Coronary artery (tissue), 2 donors: ENCODE measurements at regions not wholly inside any gene's neighbourhood (a gene's known extent, or its start where the extent isn't known, plus 50 kb on each side); places are given as distances from the start of the nearest gene placed in this dataset.
A peak's percentile ranks its signal among the peaks of the same experiment; 100 is the strongest.

ENCODE experiments used
- DNase-seq: peaks from one replicate; pipeline ENCODE4 v3.0.0-alpha.2; 2017; ENCODE audit warnings: low spot score
- H3K27ac ChIP-seq, 2 donors: fragments of 200-600 bp; sonication (generic); one replicate each; pipeline ENCODE4 v1.5.1; 2016 to 2019
- H3K4me3 ChIP-seq: fragments of 200-600 bp; sonication (generic); 2 replicates; pipeline ENCODE4 v1.5.1; 2016; ENCODE audit warnings: mild to moderate bottlenecking, moderate library complexity
- CTCF ChIP-seq: fragments of 200-600 bp; sonication (generic); IDR thresholded peaks from one replicate; pipeline ENCODE4 v1.5.1; 2019; ENCODE audit warnings: antibody characterized with exemption

DNA sequence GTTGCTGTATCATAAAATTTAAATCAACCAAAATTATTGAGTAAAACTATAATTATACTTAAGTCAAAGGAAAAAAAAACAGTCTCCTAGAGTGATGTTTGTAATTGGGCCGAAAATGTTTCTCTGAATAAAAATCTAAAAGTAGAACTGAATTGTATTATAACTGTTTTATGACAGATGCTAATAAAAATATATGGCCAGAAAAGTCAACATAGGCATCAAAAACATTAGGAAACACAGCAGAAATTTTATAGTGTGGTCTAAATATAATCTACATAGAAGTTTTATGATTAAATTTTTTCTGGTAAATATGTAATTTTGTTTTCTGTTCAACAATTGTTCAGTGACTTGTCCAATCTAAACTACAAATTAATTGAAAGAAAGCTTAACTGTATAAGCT lies 277.8 kb downstream of the ALX1 start:
- Histone ChIP-seq H3K27ac (no peak overlapping the region), H3K4me3 (no peak overlapping the region)
- no peak for TF ChIP-seq CTCF
- DNase-seq, result no peak

- no peak overlapping the region for H3K4me3 ChIP-seq
- TF ChIP-seq CTCF, result no peak
- no peak for DNase-seq
- no peak overlapping the region for H3K27ac ChIP-seq
Observed at GRCh38 chr12:85558684-85559083, 277.5 kb downstream of the RASSF9 start.

DNA sequence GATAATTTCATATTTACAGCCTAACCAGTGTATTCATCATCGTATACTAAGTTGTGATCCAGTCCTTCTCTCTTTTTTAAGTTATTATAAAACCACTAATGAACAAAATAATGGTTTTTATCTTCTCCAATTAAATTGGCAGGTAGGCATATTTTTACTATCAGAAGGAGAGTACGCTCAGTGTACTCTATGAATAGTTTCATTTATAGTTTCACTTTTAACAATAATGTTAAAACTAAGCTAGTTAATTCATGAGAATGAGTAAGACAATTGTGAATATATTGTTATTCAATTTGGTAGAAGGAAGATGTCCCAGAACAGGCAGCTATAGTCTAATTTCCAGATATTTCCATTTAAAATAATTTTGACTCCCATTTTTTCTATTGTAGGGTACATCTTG lies 277.1 kb downstream of the RASSF9 start:
- no peak overlapping the region for H3K27ac ChIP-seq
- DNase-seq, result no peak
- no peak for TF ChIP-seq CTCF
- H3K4me3 ChIP-seq, result peak overlapping the region; percentile 4

GRCh38 chr12:85559536-85559935 lies 276.7 kb downstream of the RASSF9 start:
- DNase-seq, result no peak
- H3K27ac ChIP-seq, result no peak overlapping the region
- no peak overlapping the region for H3K4me3 ChIP-seq
- no peak for TF ChIP-seq CTCF

DNA sequence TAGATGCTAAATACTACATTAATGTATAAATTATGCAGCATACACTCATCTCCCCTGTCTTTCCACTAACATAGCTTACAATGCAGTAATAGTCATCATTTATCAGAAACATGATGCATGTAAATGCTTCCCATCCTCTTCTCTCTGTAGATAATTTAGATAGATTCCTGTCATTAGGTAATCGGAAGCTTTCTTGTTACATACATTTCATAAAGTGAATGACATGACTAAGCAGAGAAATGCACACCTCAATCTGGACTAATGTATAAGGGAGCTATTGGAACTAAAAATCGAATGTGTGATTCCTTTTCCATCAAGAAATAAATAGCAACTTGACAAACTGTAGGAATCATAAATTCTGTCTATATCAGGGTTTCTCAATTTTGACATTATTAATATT lies 273.4 kb downstream of the RASSF9 start:
- TF ChIP-seq CTCF, result no peak
- DNase-seq, result no peak
- no peak overlapping the region for H3K27ac ChIP-seq
- no peak overlapping the region for H3K4me3 ChIP-seq

DNA sequence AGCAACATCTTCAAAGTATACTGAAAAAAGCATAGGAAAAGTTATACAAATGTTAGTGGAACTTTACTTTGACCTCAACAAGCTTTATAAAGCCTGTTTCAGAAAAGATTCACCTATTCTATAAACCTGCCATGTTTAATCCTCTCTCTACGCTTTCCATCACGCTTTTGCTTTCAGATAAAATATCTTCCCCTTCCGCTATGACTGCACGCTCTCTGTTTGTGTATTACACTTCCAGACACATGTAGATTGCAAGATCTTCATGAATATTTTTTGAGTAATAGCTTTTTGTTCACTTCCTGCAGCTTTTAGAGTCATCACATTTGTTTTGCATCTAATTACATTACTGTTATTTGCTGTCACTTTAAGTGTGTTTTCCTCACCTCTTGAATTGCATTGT lies 271.4 kb downstream of the RASSF9 start:
- Histone ChIP-seq H3K27ac (no peak overlapping the region), H3K4me3 (no peak overlapping the region)
- TF ChIP-seq CTCF, result no peak
- no peak for DNase-seq

DNA sequence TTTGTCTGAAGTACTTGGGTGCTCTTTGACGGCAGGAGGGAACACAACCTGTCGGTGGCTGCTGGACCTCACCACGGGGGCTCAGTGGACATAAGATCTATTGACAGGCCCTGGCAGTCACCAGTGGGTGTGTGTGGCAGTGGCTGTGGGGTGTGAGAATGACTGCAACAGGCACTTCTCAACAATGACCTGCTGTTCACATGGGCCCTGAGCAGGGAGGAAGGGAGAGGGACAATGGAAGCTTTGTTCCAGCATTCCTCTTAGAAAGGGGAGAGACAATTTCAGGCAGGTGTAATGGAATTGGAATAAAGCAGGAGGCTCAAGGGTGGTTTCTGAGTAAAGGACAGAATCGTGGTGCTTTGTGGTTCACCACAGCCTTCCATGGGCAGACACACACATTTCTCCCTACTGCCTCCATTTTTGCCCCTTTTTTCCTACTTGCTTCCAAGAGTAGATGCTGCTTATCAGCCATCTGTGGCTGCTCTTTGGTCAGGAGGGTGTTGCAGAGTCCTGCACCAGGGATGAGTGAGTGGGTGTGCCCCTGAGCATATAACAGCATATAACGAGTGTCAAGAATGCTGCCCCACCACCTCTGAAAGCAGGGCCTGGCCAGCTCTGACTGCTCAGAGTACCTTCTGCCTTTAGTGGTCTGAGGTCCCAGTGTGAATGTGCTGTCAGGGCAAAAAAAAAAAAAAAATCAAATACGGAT lies 267.7 kb downstream of the RASSF9 start:
- no peak for TF ChIP-seq CTCF
- H3K4me3 ChIP-seq, result no peak overlapping the region
- no peak for DNase-seq
- H3K27ac ChIP-seq, result no peak overlapping the region
